ENCODE measurements at regions not wholly inside any gene's neighbourhood (a gene's known extent, or its start where the extent isn't known, plus 50 kb on each side); places are given as distances from the start of the nearest gene placed in this dataset.

- TF ChIP-seq JUND (IDR thresholded peaks at IDR 0.05) (no peak), EZH2 (IDR thresholded peaks at IDR 0.05) (no peak), POLR2AphosphoS5 (IDR thresholded peaks at IDR 0.05; ENCODE audit: low read depth, low read length) (no peak), ZFX (IDR thresholded peaks at IDR 0.05) (no peak), POLR2A (IDR thresholded peaks at IDR 0.05; ENCODE audit: borderline replicate concordance, extremely low read depth, insufficient read depth, insufficient read length) (no peak), YY1 (IDR thresholded peaks at IDR 0.05; ENCODE audit: extremely low read depth, insufficient replicate concordance, low read depth, low read length) (no peak), ZNF274 (IDR thresholded peaks at IDR 0.05; ENCODE audit: low read depth, low read length) (no peak), SRF (IDR thresholded peaks at IDR 0.05; ENCODE audit: low read depth) (no peak), REST (IDR thresholded peaks at IDR 0.05; ENCODE audit: low read depth) (no peak)
- TF ChIP-seq, protein P1, sequence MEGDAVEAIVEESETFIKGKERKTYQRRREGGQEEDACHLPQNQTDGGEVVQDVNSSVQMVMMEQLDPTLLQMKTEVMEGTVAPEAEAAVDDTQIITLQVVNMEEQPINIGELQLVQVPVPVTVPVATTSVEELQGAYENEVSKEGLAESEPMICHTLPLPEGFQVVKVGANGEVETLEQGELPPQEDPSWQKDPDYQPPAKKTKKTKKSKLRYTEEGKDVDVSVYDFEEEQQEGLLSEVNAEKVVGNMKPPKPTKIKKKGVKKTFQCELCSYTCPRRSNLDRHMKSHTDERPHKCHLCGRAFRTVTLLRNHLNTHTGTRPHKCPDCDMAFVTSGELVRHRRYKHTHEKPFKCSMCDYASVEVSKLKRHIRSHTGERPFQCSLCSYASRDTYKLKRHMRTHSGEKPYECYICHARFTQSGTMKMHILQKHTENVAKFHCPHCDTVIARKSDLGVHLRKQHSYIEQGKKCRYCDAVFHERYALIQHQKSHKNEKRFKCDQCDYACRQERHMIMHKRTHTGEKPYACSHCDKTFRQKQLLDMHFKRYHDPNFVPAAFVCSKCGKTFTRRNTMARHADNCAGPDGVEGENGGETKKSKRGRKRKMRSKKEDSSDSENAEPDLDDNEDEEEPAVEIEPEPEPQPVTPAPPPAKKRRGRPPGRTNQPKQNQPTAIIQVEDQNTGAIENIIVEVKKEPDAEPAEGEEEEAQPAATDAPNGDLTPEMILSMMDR (IDR thresholded peaks at IDR 0.05 in 2 of 3, conservative IDR thresholded peaks at IDR 0.05 in 1 of 3; ENCODE audit: borderline replicate concordance in 1 of 3, insufficient read depth in 1 of 3, low read depth in 2 of 3, low read length in 2 of 3) = no peak
Observed at GRCh38 chr12:67446716-67447115, 177.6 kb downstream of the CAND1 start.
